Subcutaneous abdominal adipose tissue (tissue), 5 donors: ENCODE measurements at regions not wholly inside any gene's neighbourhood (a gene's known extent, or its start where the extent isn't known, plus 50 kb on each side); places are given as distances from the start of the nearest gene placed in this dataset.

Experiments used
- H3K27ac ChIP-seq: one replicate; pipeline ENCODE4 v1.7.0; 2013; ENCODE audit warnings: low read depth, mild to moderate bottlenecking, inconsistent platforms, low read length, moderate library complexity
- H3K27me3 ChIP-seq, 5 donors: one replicate each; pipeline ENCODE4 v1.7.0; 2013; ENCODE audit warnings: low read length in 5 of 5, inconsistent platforms in 1 of 5; ENCODE audit not compliant: control insufficient read depth in 5 of 5, insufficient read depth in 4 of 5
- H3K36me3 ChIP-seq, 5 donors: one replicate each; pipeline ENCODE4 v1.7.0; 2013; ENCODE audit warnings: low read length in 5 of 5; ENCODE audit not compliant: control insufficient read depth in 5 of 5, insufficient read depth in 5 of 5
- H3K4me1 ChIP-seq, 5 donors: one replicate each; pipeline ENCODE4 v1.7.0; 2013; ENCODE audit warnings: low read length in 5 of 5, mild to moderate bottlenecking in 3 of 5, moderate library complexity in 1 of 5; ENCODE audit not compliant: control insufficient read depth in 5 of 5, insufficient read depth in 5 of 5
- H3K4me3 ChIP-seq, 5 donors: one replicate each; pipeline ENCODE4 v1.7.0; 2013; ENCODE audit warnings: low read length in 5 of 5, low read depth in 1 of 5
- H3K9ac ChIP-seq, 5 donors: one replicate each; pipeline ENCODE4 v1.7.0; 2013; ENCODE audit warnings: low read length in 5 of 5, mild to moderate bottlenecking in 4 of 5, moderate library complexity in 3 of 5
- H3K9me3 ChIP-seq, 5 donors: one replicate each; pipeline ENCODE4 v1.7.0; 2013; ENCODE audit warnings: low read length in 5 of 5; ENCODE audit not compliant: control insufficient read depth in 5 of 5
- donor health status: healthy.
- donor health status: healthy.
- donor health status: healthy.
- donor health status: healthy.
- donor health status: healthy.

GRCh38 chr5:125298746-125299379, 552.4 kb upstream of the ZNF608 start:
- no peak overlapping the region for H3K9ac ChIP-seq
- no peaks in the 10 kb centered on the region for H3K4me1 ChIP-seq
- H3K4me3 ChIP-seq = no peak overlapping the region
- H3K27me3 ChIP-seq = no peaks in the 10 kb centered on the region
- no peaks in the 10 kb centered on the region for H3K36me3 ChIP-seq
- no peak overlapping the region for H3K27ac ChIP-seq
- no peaks in the 10 kb centered on the region for H3K9me3 ChIP-seq

- no peak overlapping the region for H3K27ac ChIP-seq
- no peak overlapping the region for H3K4me3 ChIP-seq
- no peaks in the 10 kb centered on the region for H3K36me3 ChIP-seq
- H3K9me3 ChIP-seq = peaks cover 0 to 3% (median 0%) of the 10 kb centered on the region in 5 donors
- no peaks in the 10 kb centered on the region for H3K4me1 ChIP-seq
- H3K27me3 ChIP-seq = no peaks in the 10 kb centered on the region
- no peak overlapping the region for H3K9ac ChIP-seq
Measured at GRCh38 chr5:125301711-125302110, 555.3 kb upstream of the ZNF608 start.

GRCh38 chr5:125302577-125302976, 556.1 kb upstream of the ZNF608 start:
- no peaks in the 10 kb centered on the region for H3K36me3 ChIP-seq
- H3K4me1 ChIP-seq = no peaks in the 10 kb centered on the region
- no peak overlapping the region for H3K4me3 ChIP-seq
- H3K27ac ChIP-seq = no peak overlapping the region
- H3K27me3 ChIP-seq = no peaks in the 10 kb centered on the region
- peaks cover 0 to 3% (median 0%) of the 10 kb centered on the region in 5 donors for H3K9me3 ChIP-seq
- no peak overlapping the region for H3K9ac ChIP-seq

- peaks cover 0 to 3% (median 0%) of the 10 kb centered on the region in 5 donors for H3K9me3 ChIP-seq
- no peaks in the 10 kb centered on the region for H3K36me3 ChIP-seq
- H3K27me3 ChIP-seq = no peaks in the 10 kb centered on the region
- no peaks in the 10 kb centered on the region for H3K4me1 ChIP-seq
- H3K4me3 ChIP-seq = no peak overlapping the region
- no peak overlapping the region for H3K27ac ChIP-seq
- no peak overlapping the region for H3K9ac ChIP-seq
Measured at GRCh38 chr5:125306741-125307140, 560.3 kb upstream of the ZNF608 start.

- H3K9ac ChIP-seq = no peak overlapping the region
- H3K27ac ChIP-seq = no peak overlapping the region
Measured at GRCh38 chr5:125310749-125311148, 564.3 kb upstream of the ZNF608 start.

GRCh38 chr5:125311743-125312142, 565.3 kb upstream of the ZNF608 start:
- Histone ChIP-seq H3K27me3 (no peaks in the 10 kb centered on the region), H3K36me3 (no peaks in the 10 kb centered on the region), H3K4me3 (no peak overlapping the region), H3K4me1 (peaks cover 0 to 2% (median 0%) of the 10 kb centered on the region in 5 donors), H3K9ac (no peak overlapping the region), H3K27ac (no peak overlapping the region), H3K9me3 (no peaks in the 10 kb centered on the region)

More at GRCh38 chr5:125310749-125311148, 564.3 kb upstream of the ZNF608 start:
- Histone ChIP-seq H3K27me3 (no peaks in the 10 kb centered on the region), H3K9me3 (peaks cover 0 to 3% (median 0%) of the 10 kb centered on the region in 5 donors), H3K4me1 (no peaks in the 10 kb centered on the region), H3K4me3 (no peak overlapping the region), H3K36me3 (no peaks in the 10 kb centered on the region)

GRCh38 chr5:125313555-125313954, 567.1 kb upstream of the ZNF608 start:
- Histone ChIP-seq H3K36me3 (no peaks in the 10 kb centered on the region), H3K4me1 (peaks cover 0 to 2% (median 0%) of the 10 kb centered on the region in 5 donors), H3K27ac (no peak overlapping the region), H3K4me3 (no peak overlapping the region), H3K9me3 (no peaks in the 10 kb centered on the region), H3K9ac (no peak overlapping the region), H3K27me3 (no peaks in the 10 kb centered on the region)

- H3K9ac ChIP-seq = no peak overlapping the region
- H3K4me1 ChIP-seq = peaks cover 0 to 2% (median 0%) of the 10 kb centered on the region in 5 donors
Measured at GRCh38 chr5:125315306-125315705, 568.9 kb upstream of the ZNF608 start.

GRCh38 chr5:125316391-125316790, 570.0 kb upstream of the ZNF608 start:
- no peak overlapping the region for H3K9ac ChIP-seq
- peaks cover 0 to 2% (median 0%) of the 10 kb centered on the region in 5 donors for H3K4me1 ChIP-seq
- no peak overlapping the region for H3K27ac ChIP-seq
- H3K27me3 ChIP-seq = no peaks in the 10 kb centered on the region
- no peaks in the 10 kb centered on the region for H3K9me3 ChIP-seq
- H3K4me3 ChIP-seq = no peak overlapping the region
- no peaks in the 10 kb centered on the region for H3K36me3 ChIP-seq

More at GRCh38 chr5:125315306-125315705, 568.9 kb upstream of the ZNF608 start:
- Histone ChIP-seq H3K27me3 (no peaks in the 10 kb centered on the region), H3K27ac (no peak overlapping the region), H3K9me3 (no peaks in the 10 kb centered on the region), H3K4me3 (no peak overlapping the region), H3K36me3 (no peaks in the 10 kb centered on the region)

GRCh38 chr5:125316915-125317535, 570.6 kb upstream of the ZNF608 start:
- Histone ChIP-seq H3K9ac (no peak overlapping the region), H3K9me3 (no peaks in the 10 kb centered on the region), H3K4me1 (peaks cover 0 to 2% (median 0%) of the 10 kb centered on the region in 5 donors), H3K36me3 (no peaks in the 10 kb centered on the region), H3K4me3 (no peak overlapping the region), H3K27me3 (no peaks in the 10 kb centered on the region), H3K27ac (no peak overlapping the region)
